Caco-2 (cell line): ENCODE measurements at regions not wholly inside any gene's neighbourhood (a gene's known extent, or its start where the extent isn't known, plus 50 kb on each side); places are given as distances from the start of the nearest gene placed in this dataset.
"Not testable (repeated sequence)": the region's sequence is repeated elsewhere in the genome, so short reads cannot be mapped to it uniquely, and the experiment has no call there.

Experiments
- BruUV-seq: library from RNA; stranded (reverse); fragments of 400-500 nt; replicated peaks from 2 replicates; lab custom pipeline; 2021; lab: Mats Ljungman, UMichigan
- CTCF ChIA-PET: fragments of 300-600 bp; sonication (Branson Sonifier 250); formaldehyde crosslinking; loops from one replicate; lab custom pipeline; 2022; ENCODE audit warnings: antibody characterized with exemption; lab: Charles Lee
- POLR2A ChIA-PET: fragments of 300-600 bp; sonication (Branson Sonifier 250); formaldehyde crosslinking; loops from one replicate; lab custom pipeline; 2022; ENCODE audit warnings: antibody characterized with exemption; lab: Charles Lee
- DNase-seq, 2 experiments: peaks; one replicate each; pipeline versions ENCODE4 v3.0.0 to v3.0.0-alpha.2; 2020 to 2022
- H3K27me3 ChIP-seq: replicated peaks from 2 replicates; pipeline ENCODE4 v1.6.0; 2011; ENCODE audit warnings: low read length; ENCODE audit not compliant: control insufficient read depth, insufficient read depth
- H3K36me3 ChIP-seq: 2 replicates; pipeline ENCODE4 v1.5.1; 2011; ENCODE audit warnings: low read length; ENCODE audit not compliant: control insufficient read depth, insufficient read depth
- H3K4me1 ChIP-seq: fragments of 250-450 bp; sonication (Bioruptor Pico); 2 replicates; pipeline ENCODE4 v1.5.1; 2020; ENCODE audit warnings: mild to moderate bottlenecking
- H3K4me3 ChIP-seq: 2 replicates; pipeline ENCODE4 v1.5.1; 2011; ENCODE audit warnings: low read depth, mild to moderate bottlenecking, control low read depth, low read length
- H3K9me3 ChIP-seq: fragments of 250-450 bp; sonication (Bioruptor Pico); 2 replicates; pipeline ENCODE4 v1.5.1; 2020; ENCODE audit warnings: mild to moderate bottlenecking, moderate library complexity
- H3K27ac Mint-ChIP-seq: one replicate; pipeline ENCODE4 v1.8.0; 2022; ENCODE audit warnings: mixed read lengths; ENCODE audit not compliant: unreplicated experiment
- H3K27me3 Mint-ChIP-seq: one replicate; pipeline ENCODE4 v1.8.0; 2022; ENCODE audit warnings: mixed read lengths; ENCODE audit not compliant: insufficient read depth, unreplicated experiment
- H3K36me3 Mint-ChIP-seq: one replicate; pipeline ENCODE4 v1.8.0; 2022; ENCODE audit warnings: mild to moderate bottlenecking, mixed read lengths; ENCODE audit not compliant: insufficient read depth, unreplicated experiment
- H3K4me1 Mint-ChIP-seq: one replicate; pipeline ENCODE4 v1.8.0; 2022; ENCODE audit warnings: low read depth, mixed read lengths; ENCODE audit not compliant: unreplicated experiment
- H3K4me3 Mint-ChIP-seq: one replicate; pipeline ENCODE4 v1.8.0; 2022; ENCODE audit warnings: mild to moderate bottlenecking, moderate library complexity, mixed read lengths; ENCODE audit not compliant: unreplicated experiment
- H3K9me3 Mint-ChIP-seq: one replicate; pipeline ENCODE4 v1.8.0; 2022; ENCODE audit warnings: mixed read lengths; ENCODE audit not compliant: unreplicated experiment
- intact Hi-C: fragments of 100-400 bp; cut with micrococcal nuclease; formaldehyde crosslinking; loops from one replicate; pipeline ENCODE4 v1.10.0; 2022; ENCODE audit not compliant: unreplicated experiment
- TF ChIP-seq, protein P1 (sequence below), 2 experiments: fragments of 200-600 bp in 1 of 2; IDR thresholded peaks; 1 replicate in 1 of 2; 2 replicates in 1 of 2; pipeline versions ENCODE4 v1.5.1 to v1.8.0; 2011 to 2022; ENCODE audit warnings: antibody characterized with exemption in 1 of 2, control low read depth in 1 of 2, inconsistent platforms in 1 of 2, low read depth in 1 of 2, low read length in 1 of 2, mild to moderate bottlenecking in 1 of 2, moderate library complexity in 1 of 2; ENCODE audit not compliant: insufficient read depth in 1 of 2, severe bottlenecking in 1 of 2, unreplicated experiment in 1 of 2

DNA sequence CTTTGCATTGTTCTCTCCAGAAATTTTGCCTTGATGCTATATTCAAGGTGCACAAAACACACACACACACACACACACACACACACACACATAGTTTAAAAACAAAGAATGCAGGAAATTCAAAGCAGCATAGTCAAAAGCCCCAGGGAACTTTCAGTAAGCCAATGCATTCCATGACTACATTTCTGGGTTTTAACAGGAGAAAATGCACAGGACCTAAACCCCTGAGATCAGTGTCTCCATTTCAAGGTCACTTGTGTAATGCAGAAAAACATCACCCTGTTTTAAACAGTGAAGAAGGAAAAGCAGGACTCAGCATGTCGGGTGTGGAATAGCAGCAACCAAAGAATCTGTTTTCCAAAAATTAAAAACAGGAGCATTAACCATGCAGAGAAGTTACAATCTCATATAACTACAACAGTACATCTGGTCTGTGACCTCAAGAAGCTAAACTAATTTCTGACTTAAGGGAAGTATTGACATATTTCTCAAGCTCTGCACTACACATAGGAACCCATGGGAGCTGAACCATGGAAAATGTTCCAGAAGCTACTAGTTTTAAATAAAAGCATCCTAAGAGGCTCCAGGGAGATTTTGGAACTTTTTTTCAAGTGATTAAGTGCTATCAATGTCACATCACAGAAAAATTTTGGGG is 296.7 kb downstream of the HINT1 start:
- peak in 1 of 2 experiments; percentile 24 for DNase-seq
- ChIA-PET CTCF (interaction anchor here (0.6 kb wide), 1 partner anchor 22 kb away, joined by 3 read pairs; no protein-coding TSS in a partner anchor), POLR2A (no interaction called here)
- Histone ChIP-seq H3K4me3 (no peak overlapping the region), H3K36me3 (no peaks in the 10 kb centered on the region), H3K4me1 (peaks cover 7% of the 10 kb centered on the region; the same call in 1 of the 2 replicates), H3K9me3 (no peaks in the 10 kb centered on the region), H3K27me3 (no peaks in the 10 kb centered on the region)
- H3K27ac Mint-ChIP-seq: no peak overlapping the region
- intact Hi-C loops: no loop called here
- no TSS peak for BruUV-seq
- TF ChIP-seq, protein P1, sequence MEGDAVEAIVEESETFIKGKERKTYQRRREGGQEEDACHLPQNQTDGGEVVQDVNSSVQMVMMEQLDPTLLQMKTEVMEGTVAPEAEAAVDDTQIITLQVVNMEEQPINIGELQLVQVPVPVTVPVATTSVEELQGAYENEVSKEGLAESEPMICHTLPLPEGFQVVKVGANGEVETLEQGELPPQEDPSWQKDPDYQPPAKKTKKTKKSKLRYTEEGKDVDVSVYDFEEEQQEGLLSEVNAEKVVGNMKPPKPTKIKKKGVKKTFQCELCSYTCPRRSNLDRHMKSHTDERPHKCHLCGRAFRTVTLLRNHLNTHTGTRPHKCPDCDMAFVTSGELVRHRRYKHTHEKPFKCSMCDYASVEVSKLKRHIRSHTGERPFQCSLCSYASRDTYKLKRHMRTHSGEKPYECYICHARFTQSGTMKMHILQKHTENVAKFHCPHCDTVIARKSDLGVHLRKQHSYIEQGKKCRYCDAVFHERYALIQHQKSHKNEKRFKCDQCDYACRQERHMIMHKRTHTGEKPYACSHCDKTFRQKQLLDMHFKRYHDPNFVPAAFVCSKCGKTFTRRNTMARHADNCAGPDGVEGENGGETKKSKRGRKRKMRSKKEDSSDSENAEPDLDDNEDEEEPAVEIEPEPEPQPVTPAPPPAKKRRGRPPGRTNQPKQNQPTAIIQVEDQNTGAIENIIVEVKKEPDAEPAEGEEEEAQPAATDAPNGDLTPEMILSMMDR (IDR thresholded peaks at IDR 0.05; ENCODE audit: insufficient read depth in 1 of 2, low read depth in 1 of 2, low read length in 1 of 2, severe bottlenecking in 1 of 2, unreplicated experiment in 1 of 2): no peak
- H3K4me1 Mint-ChIP-seq: peaks cover 15% of the 10 kb centered on the region
- no peaks in the 10 kb centered on the region for H3K36me3 Mint-ChIP-seq
- H3K4me3 Mint-ChIP-seq: no peak overlapping the region
- H3K9me3 Mint-ChIP-seq: no peaks in the 10 kb centered on the region
- H3K27me3 Mint-ChIP-seq: no peaks in the 10 kb centered on the region

DNA sequence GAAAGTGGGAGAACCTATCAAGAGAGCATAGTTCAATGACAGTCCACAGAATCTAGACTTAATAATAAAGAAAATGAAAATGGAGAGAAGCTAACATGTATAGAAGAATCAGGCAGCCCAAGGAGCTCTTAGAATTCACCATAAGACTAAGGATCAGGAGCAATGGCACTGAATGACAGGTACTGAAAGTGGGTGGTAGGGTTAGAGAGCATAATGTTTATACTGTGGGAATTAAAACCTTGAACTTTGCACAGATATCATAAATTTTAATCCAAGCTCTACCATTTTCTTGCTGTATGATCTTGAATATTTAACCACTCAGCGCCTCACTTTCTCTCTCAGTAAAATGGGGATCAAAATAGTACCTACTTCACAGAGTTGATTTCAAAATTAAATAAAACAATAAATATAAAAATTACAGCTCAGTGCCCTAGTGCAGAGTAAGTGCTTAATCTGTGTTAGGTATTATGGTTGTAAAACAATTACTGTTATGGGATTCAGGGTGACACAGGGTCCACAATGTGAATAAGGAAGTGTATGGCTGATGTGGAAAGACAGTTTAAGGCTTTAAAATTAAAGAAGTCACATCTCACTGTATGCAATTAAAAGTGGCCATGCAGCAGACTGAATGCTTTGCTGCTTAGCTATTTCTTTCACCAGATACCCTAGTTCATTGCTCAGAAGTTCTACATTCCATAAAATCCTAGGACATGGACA is 319.8 kb downstream of the HINT1 start:
- no TSS peak for BruUV-seq
- DNase-seq: no peak
- H3K4me3 Mint-ChIP-seq: no peak overlapping the region
- no peak overlapping the region for H3K27ac Mint-ChIP-seq
- TF ChIP-seq, protein P1 (IDR thresholded peaks at IDR 0.05; ENCODE audit: insufficient read depth in 1 of 2, low read depth in 1 of 2, low read length in 1 of 2, severe bottlenecking in 1 of 2, unreplicated experiment in 1 of 2): no peak
- CTCF ChIA-PET: no interaction called here
- Histone ChIP-seq H3K36me3 (no peaks in the 10 kb centered on the region), H3K27me3 (no peaks in the 10 kb centered on the region), H3K4me3 (no peak overlapping the region), H3K9me3 (peaks cover 5% of the 10 kb centered on the region; the same call in 1 of the 2 replicates), H3K4me1 (no peaks in the 10 kb centered on the region)
- no peaks in the 10 kb centered on the region for H3K4me1 Mint-ChIP-seq
- intact Hi-C loops: no loop called here
- POLR2A ChIA-PET: no interaction called here
- no peaks in the 10 kb centered on the region for H3K27me3 Mint-ChIP-seq
- no peaks in the 10 kb centered on the region for H3K36me3 Mint-ChIP-seq
- H3K9me3 Mint-ChIP-seq: peaks cover 12% of the 10 kb centered on the region

DNA sequence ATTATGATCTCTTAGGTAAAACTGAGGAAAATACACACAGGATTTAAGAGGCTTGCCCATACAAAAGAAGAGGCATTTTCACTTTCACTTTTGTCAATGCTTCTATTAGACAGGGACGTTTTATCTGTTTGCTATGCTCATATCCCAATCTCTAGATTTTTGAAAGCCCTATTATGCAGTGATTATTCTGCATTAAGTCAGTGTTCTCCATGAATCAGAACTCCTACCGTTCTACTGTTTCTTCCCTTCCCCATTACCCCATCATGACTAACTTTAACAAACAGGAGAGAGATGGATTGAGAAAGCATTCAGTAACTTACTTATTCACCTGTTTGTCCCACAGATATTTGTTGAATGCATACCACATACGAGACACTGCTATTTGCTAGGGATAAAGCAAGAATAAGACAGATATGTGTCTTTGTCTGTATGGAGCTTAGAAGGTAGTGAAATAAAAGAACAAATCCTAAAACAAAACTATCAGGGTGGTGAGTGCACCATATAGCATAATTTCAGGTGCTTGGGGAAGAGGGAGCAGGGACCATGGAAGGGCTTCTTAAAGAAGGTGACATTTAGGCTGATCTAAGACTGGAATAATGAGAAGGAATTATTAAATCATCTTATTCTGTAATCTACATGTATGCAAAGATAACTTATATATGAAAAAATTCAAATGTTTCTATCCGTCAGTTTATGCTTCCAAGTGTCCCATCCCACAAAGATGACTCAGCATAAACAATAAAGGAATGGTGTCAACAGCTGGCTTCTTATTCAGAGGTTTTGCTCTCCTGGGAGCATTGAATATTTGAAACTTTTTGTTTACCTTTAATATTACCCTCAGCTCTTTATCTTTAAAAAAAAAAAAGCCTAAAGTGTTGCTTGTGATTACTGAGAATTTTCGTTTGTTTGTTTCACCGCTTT is 328.1 kb downstream of the HINT1 start:
- no peaks in the 10 kb centered on the region for H3K27me3 ChIP-seq
- no peaks in the 10 kb centered on the region for H3K36me3 Mint-ChIP-seq
- no peaks in the 10 kb centered on the region for H3K36me3 ChIP-seq
- ChIA-PET CTCF (no interaction called here), POLR2A (no interaction called here)
- TF ChIP-seq, protein P1 (IDR thresholded peaks at IDR 0.05; ENCODE audit: insufficient read depth in 1 of 2, low read depth in 1 of 2, low read length in 1 of 2, severe bottlenecking in 1 of 2, unreplicated experiment in 1 of 2): no peak
- H3K27ac Mint-ChIP-seq: no peak overlapping the region
- no peak overlapping the region for H3K4me3 ChIP-seq
- no peaks in the 10 kb centered on the region for H3K9me3 ChIP-seq
- intact Hi-C loops: no loop called here
- H3K4me1 Mint-ChIP-seq: no peaks in the 10 kb centered on the region
- no peak overlapping the region for H3K4me3 Mint-ChIP-seq
- no TSS peak for BruUV-seq
- peaks cover 18% of the 10 kb centered on the region for H3K9me3 Mint-ChIP-seq
- no peak for DNase-seq
- no peaks in the 10 kb centered on the region for H3K27me3 Mint-ChIP-seq
- peaks cover 5% of the 10 kb centered on the region for H3K4me1 ChIP-seq

DNA sequence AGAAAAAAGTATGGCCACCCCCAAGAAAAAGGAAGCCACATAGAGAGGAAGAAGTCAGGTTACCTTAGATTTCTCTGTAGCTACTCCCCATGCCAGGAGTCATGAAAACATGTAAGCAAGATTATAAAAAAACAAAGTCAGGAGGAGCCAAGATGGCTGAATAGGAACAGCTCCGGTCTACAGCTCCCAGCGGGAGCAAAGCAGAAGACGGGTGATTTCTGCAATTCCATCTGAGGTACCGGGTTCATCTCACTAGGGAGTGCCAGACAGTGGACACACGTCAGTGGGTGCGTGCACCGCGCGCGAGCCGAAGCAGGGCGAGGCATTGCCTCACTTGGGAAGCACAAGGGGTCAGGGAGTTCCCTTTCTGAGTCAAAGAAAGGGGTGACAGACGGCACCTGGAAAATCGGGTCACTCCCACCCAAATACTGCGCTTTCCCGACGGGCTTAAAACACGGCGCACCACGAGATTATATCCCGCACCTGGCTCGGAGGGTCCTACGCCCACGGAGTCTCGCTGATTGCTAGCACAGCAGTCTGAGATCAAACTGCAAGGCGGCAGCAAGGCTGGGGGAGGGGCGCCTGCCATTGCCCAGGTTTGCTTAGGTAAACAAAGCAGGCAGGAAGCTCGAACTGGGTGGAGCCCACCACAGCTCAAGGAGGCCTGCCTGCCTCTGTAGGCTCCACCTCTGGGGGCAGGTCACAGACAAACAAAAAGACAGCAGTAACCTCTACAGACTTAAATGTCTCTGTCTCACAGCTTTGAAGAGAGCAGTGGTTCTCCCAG is 347.3 kb downstream of the HINT1 start:
- H3K4me3 ChIP-seq: peak overlapping the region; percentile 39
- BruUV-seq: TSS peak; percentile 39
- H3K4me1 Mint-ChIP-seq, H3K4me1 ChIP-seq, H3K36me3 ChIP-seq, H3K27me3 Mint-ChIP-seq, H3K27me3 ChIP-seq, POLR2A ChIA-PET, H3K9me3 Mint-ChIP-seq, CTCF ChIA-PET, H3K9me3 ChIP-seq, H3K36me3 Mint-ChIP-seq, intact Hi-C loops: not testable (repeated sequence)
- DNase-seq: peak; percentile 65 to 79
- peak overlapping the region; percentile 73 for H3K4me3 Mint-ChIP-seq
- peak overlapping the region; percentile 43 for H3K27ac Mint-ChIP-seq
